HCT116 (cell line): ENCODE measurements at regions not wholly inside any gene's neighbourhood (a gene's known extent, or its start where the extent isn't known, plus 50 kb on each side); places are given as distances from the start of the nearest gene placed in this dataset.

Source experiments
- ATAC-seq: fragments of 200-7000 bp; cut with Tn5 transposase; 2 replicates; pipeline ENCODE4 v1.9.1; 2020; ENCODE audit warnings: mild to moderate bottlenecking, moderate library complexity
- BruUV-seq: library from RNA; stranded (reverse); fragments of 400-500 nt; replicated peaks from 2 replicates; lab custom pipeline; 2021; lab: Mats Ljungman, UMichigan
- CTCF ChIA-PET: fragments of 300-600 bp; sonication (Branson Sonifier 250); formaldehyde crosslinking; loops from one replicate; lab custom pipeline; 2021; ENCODE audit warnings: antibody characterized with exemption; lab: Charles Lee
- POLR2A ChIA-PET: fragments of 300-600, 350-600 bp; sonication (Branson Sonifier 250); formaldehyde crosslinking; loops from one replicate; lab custom pipeline; 2021; ENCODE audit warnings: antibody characterized with exemption; lab: Charles Lee
- RAD21 ChIA-PET, 2 experiments: fragments of 300-600 bp; sonication (Branson Sonifier 250); formaldehyde crosslinking; loops; one replicate each; lab custom pipeline; 2023; ENCODE audit warnings: low total read pairs in 2 of 2; ENCODE audit not compliant: uncharacterized antibody in 2 of 2, unreplicated experiment in 2 of 2, low non-redundant PET in 1 of 2; lab: Charles Lee
- DNase-seq: peaks from one replicate; pipeline ENCODE4 v3.0.0-alpha.2; 2010; ENCODE audit warnings: low read depth, low spot score
- H2AFZ ChIP-seq: fragments of 200-600 bp; shearing (Covaris generic), sonication (generic); 2 replicates; pipeline ENCODE4 v1.6.1; 2017; ENCODE audit warnings: low read depth, mixed run types, mixed read lengths, antibody characterized with exemption, low read length; ENCODE audit not compliant: poor library complexity, severe bottlenecking
- H3K27ac ChIP-seq: 2 replicates; pipeline ENCODE4 v1.5.1; 2012; ENCODE audit warnings: low read depth, low read length
- H3K27me3 ChIP-seq: fragments of 200-600 bp; sonication (generic); 2 replicates; pipeline ENCODE4 v1.6.1; 2016; ENCODE audit warnings: mixed run types, low read length, mixed read lengths; ENCODE audit not compliant: insufficient read depth
- H3K36me3 ChIP-seq, 2 experiments: fragments of 200-500 bp in 1 of 2; fragments of 200-600 bp in 1 of 2; sonication (Bioruptor generic) in 1 of 2; sonication (generic) in 1 of 2; 2 replicates each; pipeline versions ENCODE4 v1.5.1 to v1.6.1; 2014 to 2016; ENCODE audit warnings: low read length in 2 of 2, inconsistent platforms in 1 of 2, mixed read lengths in 1 of 2, mixed run types in 1 of 2; ENCODE audit not compliant: insufficient read depth in 2 of 2, control insufficient read depth in 1 of 2
- H3K4me1 ChIP-seq, 2 experiments: fragments of 200-600 bp in 1 of 2; sonication (generic) in 1 of 2; 2 replicates each; pipeline versions ENCODE4 v1.5.1 to v1.6.1; 2012 to 2017; ENCODE audit warnings: low read length in 2 of 2, inconsistent platforms in 1 of 2, mild to moderate bottlenecking in 1 of 2, mixed read lengths in 1 of 2, mixed run types in 1 of 2, moderate library complexity in 1 of 2; ENCODE audit not compliant: insufficient read depth in 2 of 2, control insufficient read depth in 1 of 2
- H3K4me2 ChIP-seq: fragments of 200-600 bp; sonication (generic); 2 replicates; pipeline ENCODE4 v1.6.1; 2017; ENCODE audit warnings: mixed run types, low read length, mixed read lengths
- H3K4me3 ChIP-seq, 2 experiments: fragments of 200-600 bp in 1 of 2; sonication (generic) in 1 of 2; replicated peaks in 1 of 2; 2 replicates each; pipeline ENCODE4 v1.5.1; 2011 to 2016; ENCODE audit warnings: low read length in 2 of 2, control low read depth in 1 of 2, low read depth in 1 of 2, mild to moderate bottlenecking in 1 of 2, mixed read lengths in 1 of 2, mixed run types in 1 of 2
- H3K79me2 ChIP-seq: fragments of 200-600 bp; sonication (generic); 2 replicates; pipeline ENCODE4 v1.6.1; 2017; ENCODE audit warnings: mild to moderate bottlenecking, mixed run types, low read length, moderate library complexity, mixed read lengths; ENCODE audit not compliant: insufficient read depth
- H3K9ac ChIP-seq: fragments of 200-600 bp; sonication (generic); 2 replicates; pipeline ENCODE4 v1.6.1; 2016; ENCODE audit warnings: low read length, mixed read lengths
- H3K9me2 ChIP-seq: fragments of 200-600 bp; sonication (generic), shearing (Covaris generic); 2 replicates; pipeline ENCODE4 v1.6.1; 2017; ENCODE audit warnings: mixed run types, mild to moderate bottlenecking, moderate library complexity; ENCODE audit not compliant: insufficient read depth
- H3K9me3 ChIP-seq, 2 experiments: fragments of 200-500 bp in 1 of 2; fragments of 200-600 bp in 1 of 2; sonication (Bioruptor generic) in 1 of 2; sonication (generic) in 1 of 2; 2 replicates each; pipeline ENCODE4 v1.6.1; 2014 to 2017; ENCODE audit warnings: low read length in 2 of 2, mixed read lengths in 2 of 2, inconsistent platforms in 1 of 2, low read depth in 1 of 2, mild to moderate bottlenecking in 1 of 2, mixed run types in 1 of 2, moderate library complexity in 1 of 2; ENCODE audit not compliant: control insufficient read depth in 1 of 2, insufficient read depth in 1 of 2
- H4K20me1 ChIP-seq: fragments of 200-600 bp; sonication (generic), shearing (Covaris generic); 2 replicates; pipeline ENCODE4 v1.6.1; 2017; ENCODE audit warnings: mixed run types, mild to moderate bottlenecking, moderate library complexity; ENCODE audit not compliant: insufficient read depth
- CBX3 ChIP-seq: IDR thresholded peaks from 2 replicates; pipeline ENCODE4 v1.6.1; 2012; ENCODE audit warnings: low read depth
- CTCF ChIP-seq, 3 experiments: fragments of 200-600 bp in 1 of 3; sonication (generic) in 1 of 3; IDR thresholded peaks in 2 of 3; conservative IDR thresholded peaks in 1 of 3; 2 replicates each; pipeline ENCODE4 v1.5.1; 2012 to 2017; ENCODE audit warnings: low read depth in 2 of 3, low read length in 2 of 3, antibody characterized with exemption in 1 of 3, borderline replicate concordance in 1 of 3, control low read depth in 1 of 3, mild to moderate bottlenecking in 1 of 3, mixed read lengths in 1 of 3, mixed run types in 1 of 3, moderate library complexity in 1 of 3; ENCODE audit not compliant: insufficient read depth in 1 of 3
- ELF1 ChIP-seq: IDR thresholded peaks from 2 replicates; pipeline ENCODE4 v1.6.1; 2012; ENCODE audit warnings: low read depth, borderline replicate concordance
- EZH2phosphoT487 ChIP-seq: fragments of 200-600 bp; IDR thresholded peaks from 2 replicates; pipeline ENCODE4 v1.6.1; 2018; ENCODE audit warnings: antibody characterized with exemption, borderline replicate concordance
- FOSL1 ChIP-seq: IDR thresholded peaks from 2 replicates; pipeline ENCODE4 v1.6.1; 2012; ENCODE audit warnings: low read depth
- MAX ChIP-seq: IDR thresholded peaks from 2 replicates; pipeline ENCODE4 v1.6.1; 2012
- POLR2A ChIP-seq: IDR thresholded peaks from 2 replicates; pipeline ENCODE4 v1.7.0; 2011; ENCODE audit warnings: borderline replicate concordance; ENCODE audit not compliant: insufficient read depth, insufficient read length; ENCODE audit errors: extremely low read depth
- POLR2AphosphoS5 ChIP-seq: IDR thresholded peaks from 2 replicates; pipeline ENCODE4 v1.6.1; 2011; ENCODE audit warnings: mild to moderate bottlenecking, low read depth, low read length, moderate library complexity
- RAD21 ChIP-seq: IDR thresholded peaks from 2 replicates; pipeline ENCODE4 v1.6.1; 2012; ENCODE audit warnings: low read depth, mild to moderate bottlenecking
- ZFX ChIP-seq: fragments of 450-650 bp; IDR thresholded peaks from 2 replicates; pipeline ENCODE4 v1.6.1; 2017
- intact Hi-C: fragments of 100-400 bp; cut with micrococcal nuclease; formaldehyde crosslinking; loops from 2 replicates; pipeline ENCODE4 v1.10.0; 2022

- ATAC-seq (no peak), DNase-seq (no peak)
- Histone ChIP-seq H3K4me1 (no peaks in the 10 kb centered on the region), H3K79me2 (no peaks in the 10 kb centered on the region), H3K9ac (no peak overlapping the region), H3K4me2 (no peak overlapping the region), H3K9me2 (no peaks in the 10 kb centered on the region), H3K27ac (no peak overlapping the region), H3K9me3 (peaks cover 0 to 2% of the 10 kb centered on the region in 2 experiments; a peak in 2 of 4 replicates), H3K4me3 (no peak overlapping the region), H2AFZ (no peak overlapping the region), H4K20me1 (no peaks in the 10 kb centered on the region), H3K36me3 (no peaks in the 10 kb centered on the region), H3K27me3 (no peaks in the 10 kb centered on the region)
- ChIA-PET POLR2A (no interaction called here), CTCF (interaction anchor here (1.7 kb wide), 1 partner anchor 12 kb away, joined by 8 read pairs; no protein-coding TSS in a partner anchor), RAD21 (no interaction called here)
- intact Hi-C loops, result loop anchor here (1.0 kb wide), 1 partner anchor 257 kb away; no protein-coding TSS in a partner anchor
- no TSS peak for BruUV-seq
- TF ChIP-seq RAD21 (no peak), ELF1 (no peak), POLR2AphosphoS5 (no peak), FOSL1 (no peak), ZFX (no peak), EZH2phosphoT487 (no peak), POLR2A (no peak)
Observed at GRCh38 chr2:237153181-237153580, 67.5 kb downstream of the COPS8 start.

- Histone ChIP-seq H2AFZ (no peak overlapping the region), H3K9me3 (no peaks in the 10 kb centered on the region), H3K4me2 (no peak overlapping the region), H3K36me3 (no peaks in the 10 kb centered on the region), H3K9me2 (no peaks in the 10 kb centered on the region), H3K79me2 (no peaks in the 10 kb centered on the region), H3K4me3 (no peak overlapping the region), H3K27ac (no peak overlapping the region), H3K9ac (no peak overlapping the region), H3K4me1 (no peaks in the 10 kb centered on the region), H3K27me3 (no peaks in the 10 kb centered on the region), H4K20me1 (no peaks in the 10 kb centered on the region)
- RAD21 ChIA-PET, result interaction anchor here (1.0 to 1.2 kb wide), 3 partner anchors 11 to 418 kb away, joined by 3 read pairs; no protein-coding TSS in a partner anchor
- POLR2A ChIA-PET, result no interaction called here
- BruUV-seq, result no TSS peak
- TF ChIP-seq RAD21 (peak; percentile 98), MAX (no peak), CBX3 (0 out of 2 replicates have a peak, but pooled peaks have one; percentile 59), CTCF (IDR thresholded peaks at IDR 0.05 in 2 of 3, conservative IDR thresholded peaks at IDR 0.05 in 1 of 3; ENCODE audit: borderline replicate concordance in 1 of 3, insufficient read depth in 1 of 3, low read depth in 2 of 3, low read length in 2 of 3) (peak; percentile 80 to 91 (median 88))
- intact Hi-C loops, result loop anchor here (1.0 to 2.0 kb wide), 3 partner anchors 267 to 418 kb away; no protein-coding TSS in a partner anchor
- CTCF ChIA-PET, result interaction anchor here (0.9 to 1.7 kb wide), 6 partner anchors 11 to 418 kb away, joined by 3 to 20 read pairs (median 6); no protein-coding TSS in a partner anchor
- ATAC-seq, result peak; percentile 91
- DNase-seq, result peak; percentile 52
Observed at GRCh38 chr2:237154082-237154638, 68.5 kb downstream of the COPS8 start.
